ENCODE measurements at regions not wholly inside any gene's neighbourhood (a gene's known extent, or its start where the extent isn't known, plus 50 kb on each side); places are given as distances from the start of the nearest gene placed in this dataset.
"Not testable (repeated sequence)": the region's sequence is repeated elsewhere in the genome, so short reads cannot be mapped to it uniquely, and the experiment has no call there.

GRCh38 chr16:5762362-5762761 lies 664.8 kb upstream of the EEF2KMT start:
- ATAC-seq: no peak
- no peaks in the 10 kb centered on the region for H3K27me3 Mint-ChIP-seq
- H3K4me1 Mint-ChIP-seq: no peaks in the 10 kb centered on the region
- no peaks in the 10 kb centered on the region for H3K36me3 Mint-ChIP-seq
- H3K4me3 Mint-ChIP-seq: no peak overlapping the region
- H3K27ac Mint-ChIP-seq: no peak overlapping the region
- H3K9me3 Mint-ChIP-seq: peaks cover 3% of the 10 kb centered on the region

GRCh38 chr16:5761592-5761991 lies 664.0 kb upstream of the EEF2KMT start:
- Mint-ChIP-seq H3K36me3 (no peaks in the 10 kb centered on the region), H3K4me1 (no peaks in the 10 kb centered on the region), H3K27me3 (no peaks in the 10 kb centered on the region), H3K27ac (no peak overlapping the region), H3K4me3 (no peak overlapping the region), H3K9me3 (peaks cover 3% of the 10 kb centered on the region)
- ATAC-seq: no peak

GRCh38 chr16:5758281-5758680 lies 660.7 kb upstream of the EEF2KMT start:
- Mint-ChIP-seq H3K27me3 (no peaks in the 10 kb centered on the region), H3K4me1 (no peaks in the 10 kb centered on the region), H3K27ac (no peak overlapping the region), H3K9me3 (peaks cover 3% of the 10 kb centered on the region), H3K36me3 (no peaks in the 10 kb centered on the region), H3K4me3 (no peak overlapping the region)
- no peak for ATAC-seq

GRCh38 chr16:5756969-5757368 lies 659.4 kb upstream of the EEF2KMT start:
- H3K27ac Mint-ChIP-seq: no peak overlapping the region
- ATAC-seq: no peak
- no peak overlapping the region for H3K4me3 Mint-ChIP-seq
- no peaks in the 10 kb centered on the region for H3K36me3 Mint-ChIP-seq
- no peaks in the 10 kb centered on the region for H3K4me1 Mint-ChIP-seq
- no peaks in the 10 kb centered on the region for H3K27me3 Mint-ChIP-seq
- H3K9me3 Mint-ChIP-seq: peaks cover 3% of the 10 kb centered on the region

- ATAC-seq: no peak
- Mint-ChIP-seq H3K27me3 (no peaks in the 10 kb centered on the region), H3K4me1 (no peaks in the 10 kb centered on the region), H3K36me3 (no peaks in the 10 kb centered on the region), H3K9me3 (no peaks in the 10 kb centered on the region), H3K4me3 (no peak overlapping the region), H3K27ac (no peak overlapping the region)
These were observed 655.8 kb upstream of the EEF2KMT start for GRCh38 chr16:5753381-5753780.

GRCh38 chr16:5751216-5751615 lies 653.6 kb upstream of the EEF2KMT start:
- H3K9me3 Mint-ChIP-seq: peaks cover 11% of the 10 kb centered on the region
- no peaks in the 10 kb centered on the region for H3K36me3 Mint-ChIP-seq
- no peaks in the 10 kb centered on the region for H3K27me3 Mint-ChIP-seq
- H3K4me3 Mint-ChIP-seq: no peak overlapping the region
- ATAC-seq: no peak
- no peak overlapping the region for H3K27ac Mint-ChIP-seq
- no peaks in the 10 kb centered on the region for H3K4me1 Mint-ChIP-seq

- not testable (repeated sequence) for H3K4me1 Mint-ChIP-seq, ATAC-seq, H3K27me3 Mint-ChIP-seq, H3K27ac Mint-ChIP-seq, H3K36me3 Mint-ChIP-seq, H3K4me3 Mint-ChIP-seq
- H3K9me3 Mint-ChIP-seq: peaks cover 11% of the 10 kb centered on the region
These were observed 652.8 kb upstream of the EEF2KMT start for GRCh38 chr16:5750439-5750838.

GRCh38 chr16:5738586-5738985 lies 641.0 kb upstream of the EEF2KMT start:
- H3K4me3 Mint-ChIP-seq: no peak overlapping the region
- H3K27me3 Mint-ChIP-seq: no peaks in the 10 kb centered on the region
- no peak for ATAC-seq
- H3K9me3 Mint-ChIP-seq: peaks cover 17% of the 10 kb centered on the region
- no peak overlapping the region for H3K27ac Mint-ChIP-seq
- H3K4me1 Mint-ChIP-seq: no peaks in the 10 kb centered on the region
- no peaks in the 10 kb centered on the region for H3K36me3 Mint-ChIP-seq

GRCh38 chr16:5736209-5736930 lies 638.8 kb upstream of the EEF2KMT start:
- Mint-ChIP-seq H3K4me1 (no peaks in the 10 kb centered on the region), H3K36me3 (no peaks in the 10 kb centered on the region), H3K27me3 (no peaks in the 10 kb centered on the region), H3K27ac (no peak overlapping the region), H3K9me3 (peaks cover 12% of the 10 kb centered on the region), H3K4me3 (no peak overlapping the region)
- no peak for ATAC-seq

GRCh38 chr16:5735444-5735843 lies 637.8 kb upstream of the EEF2KMT start:
- no peak for ATAC-seq
- Mint-ChIP-seq H3K9me3 (peaks cover 9% of the 10 kb centered on the region), H3K36me3 (no peaks in the 10 kb centered on the region), H3K4me3 (no peak overlapping the region), H3K27ac (no peak overlapping the region), H3K4me1 (no peaks in the 10 kb centered on the region), H3K27me3 (no peaks in the 10 kb centered on the region)

GRCh38 chr16:5730783-5731182 lies 633.2 kb upstream of the EEF2KMT start:
- no peak for ATAC-seq
- H3K4me3 Mint-ChIP-seq: no peak overlapping the region
- no peaks in the 10 kb centered on the region for H3K36me3 Mint-ChIP-seq

GRCh38 chr16:5722116-5722619 lies 624.6 kb upstream of the EEF2KMT start:
- Mint-ChIP-seq H3K4me3 (no peak overlapping the region), H3K4me1 (no peaks in the 10 kb centered on the region), H3K36me3 (no peaks in the 10 kb centered on the region), H3K27ac (no peak overlapping the region), H3K27me3 (no peaks in the 10 kb centered on the region), H3K9me3 (peaks cover 6% of the 10 kb centered on the region)
- ATAC-seq: no peak

More at GRCh38 chr16:5730783-5731182, 633.2 kb upstream of the EEF2KMT start:
- H3K9me3 Mint-ChIP-seq: peaks cover 4% of the 10 kb centered on the region
- H3K27ac Mint-ChIP-seq: no peak overlapping the region
- H3K4me1 Mint-ChIP-seq: no peaks in the 10 kb centered on the region
- H3K27me3 Mint-ChIP-seq: no peaks in the 10 kb centered on the region

- Mint-ChIP-seq H3K36me3 (no peaks in the 10 kb centered on the region), H3K27me3 (no peaks in the 10 kb centered on the region), H3K4me3 (no peak overlapping the region), H3K9me3 (peaks cover 10% of the 10 kb centered on the region), H3K27ac (no peak overlapping the region), H3K4me1 (no peaks in the 10 kb centered on the region)
- no peak for ATAC-seq
These were observed 617.6 kb upstream of the EEF2KMT start for GRCh38 chr16:5715155-5715554.

GRCh38 chr16:5709889-5710288 lies 612.3 kb upstream of the EEF2KMT start:
- Mint-ChIP-seq H3K36me3 (no peaks in the 10 kb centered on the region), H3K4me1 (no peaks in the 10 kb centered on the region), H3K4me3 (no peak overlapping the region), H3K27me3 (no peaks in the 10 kb centered on the region), H3K9me3 (peaks cover 8% of the 10 kb centered on the region), H3K27ac (no peak overlapping the region)
- no peak for ATAC-seq

- no peak for ATAC-seq
- H3K4me3 Mint-ChIP-seq: no peak overlapping the region
- peaks cover 15% of the 10 kb centered on the region for H3K9me3 Mint-ChIP-seq
- no peak overlapping the region for H3K27ac Mint-ChIP-seq
- no peaks in the 10 kb centered on the region for H3K4me1 Mint-ChIP-seq
- H3K27me3 Mint-ChIP-seq: no peaks in the 10 kb centered on the region
- no peaks in the 10 kb centered on the region for H3K36me3 Mint-ChIP-seq
These were observed 608.6 kb upstream of the EEF2KMT start for GRCh38 chr16:5706211-5706610.

- no peaks in the 10 kb centered on the region for H3K27me3 Mint-ChIP-seq
- H3K4me3 Mint-ChIP-seq: no peak overlapping the region
- peaks cover 18% of the 10 kb centered on the region for H3K9me3 Mint-ChIP-seq
- H3K36me3 Mint-ChIP-seq: no peaks in the 10 kb centered on the region
- no peak for ATAC-seq
- no peak overlapping the region for H3K27ac Mint-ChIP-seq
- no peaks in the 10 kb centered on the region for H3K4me1 Mint-ChIP-seq
These were observed 606.7 kb upstream of the EEF2KMT start for GRCh38 chr16:5704271-5704670.
